OCI-LY1 (cell line): ENCODE measurements at regions not wholly inside any gene's neighbourhood (a gene's known extent, or its start where the extent isn't known, plus 50 kb on each side); places are given as distances from the start of the nearest gene placed in this dataset.

Experiments
- EZH2 ChIP-seq: fragments of 200-600 bp; sonication (generic), shearing (Covaris generic); IDR thresholded peaks from 2 replicates; pipeline ENCODE4 v1.8.0; 2017; ENCODE audit warnings: borderline replicate concordance, mixed run types, mild to moderate bottlenecking, antibody characterized with exemption, low read length, moderate library complexity, mixed read lengths
- TF ChIP-seq, protein P1 (sequence below): fragments of 200-600 bp; sonication (generic), shearing (Covaris generic); IDR thresholded peaks from 2 replicates; pipeline ENCODE4 v1.5.1; 2017; ENCODE audit warnings: mild to moderate bottlenecking, antibody characterized with exemption, low read length, moderate library complexity, mixed read lengths

DNA sequence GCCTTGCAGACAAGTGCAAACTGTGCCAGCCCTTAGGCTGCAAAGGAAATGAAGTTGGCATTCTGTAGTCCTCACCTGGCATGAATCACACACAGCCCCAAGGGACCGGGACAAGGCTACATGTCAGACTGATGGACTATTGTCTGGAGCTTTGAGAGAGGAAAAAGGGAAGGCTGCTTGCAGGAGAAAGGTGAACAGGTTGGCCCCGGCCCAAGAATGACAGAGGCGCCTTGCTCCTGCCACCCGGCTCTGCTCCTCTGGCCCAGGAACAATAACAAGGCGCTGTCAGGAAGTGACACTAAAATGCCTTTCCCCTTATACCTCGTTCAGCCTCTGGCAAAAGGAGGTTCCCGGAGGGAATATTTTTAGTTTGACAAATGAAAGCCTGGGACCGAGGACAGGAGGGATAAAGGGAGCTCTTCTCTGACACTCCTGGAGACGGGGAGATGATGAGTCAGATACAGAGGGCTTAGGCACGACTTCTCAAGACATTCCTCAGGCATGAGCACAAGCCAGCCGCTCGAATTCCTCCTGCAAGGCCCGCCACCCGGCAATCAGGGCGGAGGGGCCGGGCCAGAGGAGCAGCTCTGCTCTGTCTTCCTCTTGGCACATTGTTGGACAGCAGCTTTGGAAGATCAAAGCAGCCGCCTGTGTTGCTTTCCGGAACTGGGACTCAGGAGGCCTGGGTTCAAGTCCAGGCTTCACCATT lies 105.8 kb downstream of the NOG start:
- TF ChIP-seq, protein P1, sequence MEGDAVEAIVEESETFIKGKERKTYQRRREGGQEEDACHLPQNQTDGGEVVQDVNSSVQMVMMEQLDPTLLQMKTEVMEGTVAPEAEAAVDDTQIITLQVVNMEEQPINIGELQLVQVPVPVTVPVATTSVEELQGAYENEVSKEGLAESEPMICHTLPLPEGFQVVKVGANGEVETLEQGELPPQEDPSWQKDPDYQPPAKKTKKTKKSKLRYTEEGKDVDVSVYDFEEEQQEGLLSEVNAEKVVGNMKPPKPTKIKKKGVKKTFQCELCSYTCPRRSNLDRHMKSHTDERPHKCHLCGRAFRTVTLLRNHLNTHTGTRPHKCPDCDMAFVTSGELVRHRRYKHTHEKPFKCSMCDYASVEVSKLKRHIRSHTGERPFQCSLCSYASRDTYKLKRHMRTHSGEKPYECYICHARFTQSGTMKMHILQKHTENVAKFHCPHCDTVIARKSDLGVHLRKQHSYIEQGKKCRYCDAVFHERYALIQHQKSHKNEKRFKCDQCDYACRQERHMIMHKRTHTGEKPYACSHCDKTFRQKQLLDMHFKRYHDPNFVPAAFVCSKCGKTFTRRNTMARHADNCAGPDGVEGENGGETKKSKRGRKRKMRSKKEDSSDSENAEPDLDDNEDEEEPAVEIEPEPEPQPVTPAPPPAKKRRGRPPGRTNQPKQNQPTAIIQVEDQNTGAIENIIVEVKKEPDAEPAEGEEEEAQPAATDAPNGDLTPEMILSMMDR: no peak
- TF ChIP-seq EZH2: no peak
